Stimulated activated naive CD8-positive, alpha-beta T cell treated with anti-CD3 and anti-CD28 coated beads, Interleukin-15, amount 100 ng/mL, for 72 hours (primary cell): ENCODE measurements at regions not wholly inside any gene's neighbourhood (a gene's known extent, or its start where the extent isn't known, plus 50 kb on each side); places are given as distances from the start of the nearest gene placed in this dataset.
"Not testable (repeated sequence)": the region's sequence is repeated elsewhere in the genome, so short reads cannot be mapped to it uniquely, and the experiment has no call there.

Source experiments
- ATAC-seq: fragments of 150-1000 bp; cut with Tn5 transposase; 2 replicates; pipeline ENCODE4 v1.10.0; 2021; ENCODE audit warnings: mild to moderate bottlenecking, moderate library complexity
- DNase-seq, 2 donors: peaks; one replicate each; pipeline ENCODE4 v3.0.0; 2021 to 2022
- H3K27ac Mint-ChIP-seq, 2 donors: one replicate each; pipeline ENCODE4 v1.8.0; 2022; ENCODE audit warnings: mild to moderate bottlenecking in 2 of 2, mixed read lengths in 2 of 2, moderate library complexity in 2 of 2
- H3K27me3 Mint-ChIP-seq: one replicate; pipeline ENCODE4 v1.8.0; 2022; ENCODE audit warnings: mixed read lengths
- H3K4me1 Mint-ChIP-seq: one replicate; pipeline ENCODE4 v1.8.0; 2022; ENCODE audit warnings: mild to moderate bottlenecking, mixed read lengths
- H3K4me3 Mint-ChIP-seq, 2 donors: one replicate each; pipeline ENCODE4 v1.8.0; 2022; ENCODE audit warnings: mild to moderate bottlenecking in 2 of 2, mixed read lengths in 2 of 2, moderate library complexity in 1 of 2
- H3K9me3 Mint-ChIP-seq, 2 donors: one replicate each; pipeline ENCODE4 v1.8.0; 2022; ENCODE audit warnings: mixed read lengths in 2 of 2

GRCh38 chrX:99988532-99988931, 421.5 kb downstream of the PCDH19 start:
- not testable (repeated sequence) for H3K4me3 Mint-ChIP-seq

GRCh38 chrX:99973572-99974226, 436.4 kb downstream of the PCDH19 start:
- ATAC-seq = no peak
- no peaks in the 10 kb centered on the region for H3K4me1 Mint-ChIP-seq
- no peak for DNase-seq
- H3K27ac Mint-ChIP-seq = no peak overlapping the region
- H3K27me3 Mint-ChIP-seq = no peaks in the 10 kb centered on the region
- H3K4me3 Mint-ChIP-seq = no peak overlapping the region
- no peaks in the 10 kb centered on the region for H3K9me3 Mint-ChIP-seq

More at GRCh38 chrX:99988532-99988931, 421.5 kb downstream of the PCDH19 start:
- not testable (repeated sequence) for DNase-seq, H3K27ac Mint-ChIP-seq, H3K4me1 Mint-ChIP-seq, H3K27me3 Mint-ChIP-seq, H3K9me3 Mint-ChIP-seq, ATAC-seq

GRCh38 chrX:99939883-99940232, 470.2 kb downstream of the PCDH19 start:
- DNase-seq (no peak), ATAC-seq (no peak)
- Mint-ChIP-seq H3K9me3 (peaks cover 0 to 4% of the 10 kb centered on the region in 2 donors), H3K27ac (no peak overlapping the region), H3K4me3 (no peak overlapping the region), H3K4me1 (no peaks in the 10 kb centered on the region), H3K27me3 (no peaks in the 10 kb centered on the region)

- not testable (repeated sequence) for ATAC-seq, H3K27ac Mint-ChIP-seq, H3K9me3 Mint-ChIP-seq, H3K27me3 Mint-ChIP-seq, DNase-seq, H3K4me1 Mint-ChIP-seq, H3K4me3 Mint-ChIP-seq
Measured at GRCh38 chrX:99939206-99939882, 470.7 kb downstream of the PCDH19 start.

- Mint-ChIP-seq H3K4me1 (no peaks in the 10 kb centered on the region), H3K9me3 (no peaks in the 10 kb centered on the region), H3K27ac (no peak overlapping the region), H3K4me3 (no peak overlapping the region), H3K27me3 (no peaks in the 10 kb centered on the region)
- DNase-seq = no peak
- ATAC-seq = no peak
Measured at GRCh38 chrX:99938464-99938863, 471.6 kb downstream of the PCDH19 start.

GRCh38 chrX:99933865-99934264, 476.2 kb downstream of the PCDH19 start:
- ATAC-seq (no peak), DNase-seq (no peak)
- H3K9me3 Mint-ChIP-seq = no peaks in the 10 kb centered on the region

GRCh38 chrX:99914635-99915034, 495.4 kb downstream of the PCDH19 start:
- Mint-ChIP-seq H3K27ac (no peak overlapping the region), H3K4me1 (no peaks in the 10 kb centered on the region), H3K9me3 (no peaks in the 10 kb centered on the region), H3K27me3 (no peaks in the 10 kb centered on the region), H3K4me3 (no peak overlapping the region)
- DNase-seq = no peak
- no peak for ATAC-seq

More at GRCh38 chrX:99933865-99934264, 476.2 kb downstream of the PCDH19 start:
- Mint-ChIP-seq H3K27me3 (no peaks in the 10 kb centered on the region), H3K4me3 (no peak overlapping the region), H3K4me1 (no peaks in the 10 kb centered on the region), H3K27ac (no peak overlapping the region)

GRCh38 chrX:99913611-99914010, 496.5 kb downstream of the PCDH19 start:
- Mint-ChIP-seq H3K4me3 (no peak overlapping the region), H3K27ac (no peak overlapping the region), H3K27me3 (no peaks in the 10 kb centered on the region), H3K4me1 (no peaks in the 10 kb centered on the region), H3K9me3 (no peaks in the 10 kb centered on the region)
- no peak for ATAC-seq
- DNase-seq = no peak

- ATAC-seq (no peak), DNase-seq (no peak)
Measured at GRCh38 chrX:99909946-99910345, 500.1 kb downstream of the PCDH19 start.

GRCh38 chrX:99901091-99901490, 509.0 kb downstream of the PCDH19 start:
- H3K27ac Mint-ChIP-seq = no peak overlapping the region
- no peaks in the 10 kb centered on the region for H3K27me3 Mint-ChIP-seq
- no peaks in the 10 kb centered on the region for H3K9me3 Mint-ChIP-seq
- H3K4me1 Mint-ChIP-seq = no peaks in the 10 kb centered on the region
- ATAC-seq (no peak), DNase-seq (no peak)
- H3K4me3 Mint-ChIP-seq = no peak overlapping the region

More at GRCh38 chrX:99909946-99910345, 500.1 kb downstream of the PCDH19 start:
- Mint-ChIP-seq H3K4me1 (no peaks in the 10 kb centered on the region), H3K27ac (no peak overlapping the region), H3K27me3 (no peaks in the 10 kb centered on the region), H3K9me3 (no peaks in the 10 kb centered on the region), H3K4me3 (no peak overlapping the region)

- H3K4me3 Mint-ChIP-seq = no peak overlapping the region
- peaks cover 0 to 7% of the 10 kb centered on the region in 2 donors for H3K9me3 Mint-ChIP-seq
- no peak for ATAC-seq
- H3K4me1 Mint-ChIP-seq = no peaks in the 10 kb centered on the region
- H3K27me3 Mint-ChIP-seq = no peaks in the 10 kb centered on the region
- H3K27ac Mint-ChIP-seq = no peak overlapping the region
- DNase-seq = no peak
Measured at GRCh38 chrX:99887918-99888317, 522.2 kb downstream of the PCDH19 start.

GRCh38 chrX:99857455-99857854, 552.6 kb downstream of the PCDH19 start:
- no peak overlapping the region for H3K27ac Mint-ChIP-seq
- no peak overlapping the region for H3K4me3 Mint-ChIP-seq
- no peaks in the 10 kb centered on the region for H3K4me1 Mint-ChIP-seq
- DNase-seq = no peak
- H3K9me3 Mint-ChIP-seq = no peaks in the 10 kb centered on the region
- ATAC-seq = no peak
- no peaks in the 10 kb centered on the region for H3K27me3 Mint-ChIP-seq

GRCh38 chrX:99833821-99834220, 576.3 kb downstream of the PCDH19 start:
- DNase-seq (no peak), ATAC-seq (no peak)
- Mint-ChIP-seq H3K4me3 (no peak overlapping the region), H3K4me1 (no peaks in the 10 kb centered on the region), H3K27me3 (no peaks in the 10 kb centered on the region), H3K27ac (no peak overlapping the region), H3K9me3 (peaks cover 9% of the 10 kb centered on the region in 2 donors)

- Mint-ChIP-seq H3K27ac (peak overlapping the region in 1 of 2 donors; percentile 40), H3K27me3 (no peaks in the 10 kb centered on the region), H3K9me3 (no peaks in the 10 kb centered on the region), H3K4me1 (no peaks in the 10 kb centered on the region), H3K4me3 (no peak overlapping the region)
- no peak for DNase-seq
- no peak for ATAC-seq
Measured at GRCh38 chrX:99820197-99820596, 589.9 kb downstream of the PCDH19 start.

- DNase-seq = no peak
- no peak for ATAC-seq
- Mint-ChIP-seq H3K9me3 (no peaks in the 10 kb centered on the region), H3K27me3 (no peaks in the 10 kb centered on the region), H3K4me3 (no peak overlapping the region), H3K27ac (no peak overlapping the region), H3K4me1 (no peaks in the 10 kb centered on the region)
Measured at GRCh38 chrX:99800016-99800415, 610.1 kb downstream of the PCDH19 start.

- H3K4me3 Mint-ChIP-seq = no peak overlapping the region
- no peaks in the 10 kb centered on the region for H3K9me3 Mint-ChIP-seq
- no peaks in the 10 kb centered on the region for H3K4me1 Mint-ChIP-seq
- H3K27me3 Mint-ChIP-seq = no peaks in the 10 kb centered on the region
- H3K27ac Mint-ChIP-seq = no peak overlapping the region
- ATAC-seq (no peak), DNase-seq (no peak)
Measured at GRCh38 chrX:99798936-99799335, 611.1 kb downstream of the PCDH19 start.

- H3K4me1 Mint-ChIP-seq = no peaks in the 10 kb centered on the region
- DNase-seq = no peak
- H3K9me3 Mint-ChIP-seq = no peaks in the 10 kb centered on the region
- H3K4me3 Mint-ChIP-seq = no peak overlapping the region
- H3K27ac Mint-ChIP-seq = no peak overlapping the region
- H3K27me3 Mint-ChIP-seq = no peaks in the 10 kb centered on the region
- no peak for ATAC-seq
Measured at GRCh38 chrX:99795495-99795894, 614.6 kb downstream of the PCDH19 start.
